ENCODE measurements at regions not wholly inside any gene's neighbourhood (a gene's known extent, or its start where the extent isn't known, plus 50 kb on each side); places are given as distances from the start of the nearest gene placed in this dataset.

- TF ChIP-seq, protein P1, sequence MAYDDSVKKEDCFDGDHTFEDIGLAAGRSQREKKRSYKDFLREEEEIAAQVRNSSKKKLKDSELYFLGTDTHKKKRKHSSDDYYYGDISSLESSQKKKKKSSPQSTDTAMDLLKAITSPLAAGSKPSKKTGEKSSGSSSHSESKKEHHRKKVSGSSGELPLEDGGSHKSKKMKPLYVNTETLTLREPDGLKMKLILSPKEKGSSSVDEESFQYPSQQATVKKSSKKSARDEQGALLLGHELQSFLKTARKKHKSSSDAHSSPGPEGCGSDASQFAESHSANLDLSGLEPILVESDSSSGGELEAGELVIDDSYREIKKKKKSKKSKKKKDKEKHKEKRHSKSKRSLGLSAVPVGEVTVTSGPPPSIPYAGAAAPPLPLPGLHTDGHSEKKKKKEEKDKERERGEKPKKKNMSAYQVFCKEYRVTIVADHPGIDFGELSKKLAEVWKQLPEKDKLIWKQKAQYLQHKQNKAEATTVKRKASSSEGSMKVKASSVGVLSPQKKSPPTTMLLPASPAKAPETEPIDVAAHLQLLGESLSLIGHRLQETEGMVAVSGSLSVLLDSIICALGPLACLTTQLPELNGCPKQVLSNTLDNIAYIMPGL (CRISPR knock-in tag; IDR thresholded peaks at IDR 0.05; ENCODE audit: borderline replicate concordance) = no peak
- TF ChIP-seq NFE2L2 (conservative IDR thresholded peaks at IDR 0.05; ENCODE audit: low read length) = no peak
- TF ChIP-seq CHD2 (IDR thresholded peaks at IDR 0.05; ENCODE audit: low read length, partially characterized antibody) = no peak
- TF ChIP-seq ZFP36 (IDR thresholded peaks at IDR 0.05; ENCODE audit: borderline replicate concordance, partially characterized antibody) = no peak
- TF ChIP-seq KDM1A (IDR thresholded peaks at IDR 0.05; ENCODE audit: low read depth) = no peak
- TF ChIP-seq, protein P2, sequence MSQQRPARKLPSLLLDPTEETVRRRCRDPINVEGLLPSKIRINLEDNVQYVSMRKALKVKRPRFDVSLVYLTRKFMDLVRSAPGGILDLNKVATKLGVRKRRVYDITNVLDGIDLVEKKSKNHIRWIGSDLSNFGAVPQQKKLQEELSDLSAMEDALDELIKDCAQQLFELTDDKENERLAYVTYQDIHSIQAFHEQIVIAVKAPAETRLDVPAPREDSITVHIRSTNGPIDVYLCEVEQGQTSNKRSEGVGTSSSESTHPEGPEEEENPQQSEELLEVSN (IDR thresholded peaks at IDR 0.05; ENCODE audit: borderline replicate concordance, low read depth) = no peak
- TF ChIP-seq MAFK (IDR thresholded peaks at IDR 0.05; ENCODE audit: partially characterized antibody) = no peak
- TF ChIP-seq CHD4 (IDR thresholded peaks at IDR 0.05; ENCODE audit: borderline replicate concordance) = no peak
Observed at GRCh38 chr2:104430852-104431251, 423.1 kb upstream of the POU3F3 start (continued).

- Histone ChIP-seq H3K4me1 (peaks cover 4% of the 10 kb centered on the region), H3K4me3 (no peak overlapping the region), H3K9me3 (0 out of 3 replicates have a peak, but pooled peaks cover 3% of the 10 kb centered on the region), H3K27ac (no peak overlapping the region), H3K4me2 (no peak overlapping the region)
- ATAC-seq = no peak
- WGBS (ENCODE audit: missing lambda C conversion rate) = 65% methylated on average over 7 of the region's 7 CpGs
- CTCF ChIA-PET = interaction anchor here (0.6 kb wide), 1 partner anchor 239 kb away, joined by 3 read pairs; no protein-coding TSS in a partner anchor
- POLR2A ChIA-PET = no interaction called here
- FAIRE-seq = no peak
- DNase-seq (ENCODE audit: low read depth in 1 of 2, low spot score in 1 of 2) = no peak
- TF ChIP-seq USF2 (IDR thresholded peaks at IDR 0.05) = no peak
- TF ChIP-seq RFX5 (IDR thresholded peaks at IDR 0.05) = no peak
- TF ChIP-seq, protein P2 (IDR thresholded peaks at IDR 0.05; ENCODE audit: borderline replicate concordance, low read depth) = no peak
- TF ChIP-seq, protein P3, sequence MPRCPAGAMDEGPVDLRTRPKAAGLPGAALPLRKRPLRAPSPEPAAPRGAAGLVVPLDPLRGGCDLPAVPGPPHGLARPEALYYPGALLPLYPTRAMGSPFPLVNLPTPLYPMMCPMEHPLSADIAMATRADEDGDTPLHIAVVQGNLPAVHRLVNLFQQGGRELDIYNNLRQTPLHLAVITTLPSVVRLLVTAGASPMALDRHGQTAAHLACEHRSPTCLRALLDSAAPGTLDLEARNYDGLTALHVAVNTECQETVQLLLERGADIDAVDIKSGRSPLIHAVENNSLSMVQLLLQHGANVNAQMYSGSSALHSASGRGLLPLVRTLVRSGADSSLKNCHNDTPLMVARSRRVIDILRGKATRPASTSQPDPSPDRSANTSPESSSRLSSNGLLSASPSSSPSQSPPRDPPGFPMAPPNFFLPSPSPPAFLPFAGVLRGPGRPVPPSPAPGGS (IDR thresholded peaks at IDR 0.05) = no peak
- TF ChIP-seq CEBPB (IDR thresholded peaks at IDR 0.05) = no peak
- TF ChIP-seq CTCF (IDR thresholded peaks at IDR 0.05) = no peak
- no peak for TF ChIP-seq MAZ (IDR thresholded peaks at IDR 0.05; ENCODE audit: borderline replicate concordance, low read depth, low read length)
- no peak for TF ChIP-seq CHD2 (IDR thresholded peaks at IDR 0.05; ENCODE audit: low read length, partially characterized antibody)
- TF ChIP-seq JUNB (IDR thresholded peaks at IDR 0.05) = no peak
- no peak for TF ChIP-seq HOXB13 (CRISPR knock-in tag; IDR thresholded peaks at IDR 0.05; ENCODE audit: low read depth)
Observed at GRCh38 chr2:104431701-104432121, 422.2 kb upstream of the POU3F3 start.

DNA sequence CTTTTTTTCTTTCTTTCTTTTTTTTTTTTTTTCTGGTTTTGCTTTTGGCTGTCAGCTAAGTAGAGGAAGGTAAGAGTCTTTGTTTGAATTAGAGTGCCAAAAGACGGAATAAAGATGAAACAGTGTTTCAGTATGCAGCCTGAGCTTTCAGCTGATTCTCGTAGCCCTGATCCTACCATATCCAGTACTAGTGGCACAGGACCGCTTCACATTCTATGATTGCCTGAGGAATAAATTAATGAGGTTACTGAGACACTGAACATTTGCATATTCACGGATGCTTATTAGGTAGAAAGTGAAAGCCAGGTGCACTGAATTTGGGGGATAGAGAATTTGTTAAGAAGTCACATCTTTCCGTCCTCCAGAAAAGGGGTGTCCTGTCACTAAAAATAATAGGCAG is 421.5 kb upstream of the POU3F3 start:
- Histone ChIP-seq H3K4me1 (no peaks in the 10 kb centered on the region), H3K9me3 (0 out of 3 replicates have a peak, but pooled peaks cover 3% of the 10 kb centered on the region), H3K4me3 (no peak overlapping the region), H3K4me2 (no peak overlapping the region), H3K27ac (no peak overlapping the region)
- ChIA-PET POLR2A (no interaction called here), CTCF (no interaction called here)
- ATAC-seq (no peak), DNase-seq (ENCODE audit: low read depth in 1 of 2, low spot score in 1 of 2) (no peak), FAIRE-seq (no peak)
- WGBS (ENCODE audit: missing lambda C conversion rate) = 61% methylated on average over 5 of the region's 5 CpGs
- TF ChIP-seq HEYL (CRISPR knock-in tag; IDR thresholded peaks at IDR 0.05) (no peak), CBX8 (IDR thresholded peaks at IDR 0.05) (no peak), FOSB (CRISPR knock-in tag; IDR thresholded peaks at IDR 0.05) (no peak), ZSCAN20 (CRISPR knock-in tag; IDR thresholded peaks at IDR 0.05) (no peak), CBX2 (IDR thresholded peaks at IDR 0.05; ENCODE audit: borderline replicate concordance, low read depth) (no peak), HDAC2 (IDR thresholded peaks at IDR 0.05) (no peak), RFX5 (IDR thresholded peaks at IDR 0.05) (no peak), MAX (IDR thresholded peaks at IDR 0.05) (no peak), USF2 (IDR thresholded peaks at IDR 0.05) (no peak), RCOR1 (IDR thresholded peaks at IDR 0.05; ENCODE audit: low read depth, low read length) (no peak), ESRRA (IDR thresholded peaks at IDR 0.05; ENCODE audit: borderline replicate concordance, low read length) (no peak), BHLHE40 (IDR thresholded peaks at IDR 0.05; ENCODE audit: low read depth, low read length) (no peak)
- TF ChIP-seq, protein P4, sequence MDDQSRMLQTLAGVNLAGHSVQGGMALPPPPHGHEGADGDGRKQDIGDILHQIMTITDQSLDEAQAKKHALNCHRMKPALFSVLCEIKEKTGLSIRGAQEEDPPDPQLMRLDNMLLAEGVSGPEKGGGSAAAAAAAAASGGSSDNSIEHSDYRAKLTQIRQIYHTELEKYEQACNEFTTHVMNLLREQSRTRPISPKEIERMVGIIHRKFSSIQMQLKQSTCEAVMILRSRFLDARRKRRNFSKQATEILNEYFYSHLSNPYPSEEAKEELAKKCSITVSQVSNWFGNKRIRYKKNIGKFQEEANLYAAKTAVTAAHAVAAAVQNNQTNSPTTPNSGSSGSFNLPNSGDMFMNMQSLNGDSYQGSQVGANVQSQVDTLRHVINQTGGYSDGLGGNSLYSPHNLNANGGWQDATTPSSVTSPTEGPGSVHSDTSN (IDR thresholded peaks at IDR 0.05) = no peak
